ENCODE measurements at regions not wholly inside any gene's neighbourhood (a gene's known extent, or its start where the extent isn't known, plus 50 kb on each side); places are given as distances from the start of the nearest gene placed in this dataset.
"Not testable (repeated sequence)": the region's sequence is repeated elsewhere in the genome, so short reads cannot be mapped to it uniquely, and the experiment has no call there.

- WGBS, 2 donors = 94 to 96% methylated on average over 2 of the region's 2 CpGs
- no peaks in the 10 kb centered on the region for H3K9me3 ChIP-seq
- H3K4me1 ChIP-seq = peaks cover 11 to 23% (median 19%) of the 10 kb centered on the region in 4 donors
- TF ChIP-seq EP300 (IDR thresholded peaks at IDR 0.05) (no peak), CTCF (IDR thresholded peaks at IDR 0.05) (no peak), POLR2A (IDR thresholded peaks at IDR 0.05) (no peak), POLR2AphosphoS5 (IDR thresholded peaks at IDR 0.05) (no peak)
- H3K27me3 ChIP-seq = no peaks in the 10 kb centered on the region
- no peak overlapping the region for H3K27ac ChIP-seq
- DNase-seq (no peak), ATAC-seq (ENCODE audit: low FRiP score in 2 of 2) (no peak)
- H3K4me3 ChIP-seq = no peak overlapping the region
- no peaks in the 10 kb centered on the region for H3K36me3 ChIP-seq
Observed at GRCh38 chr1:244306544-244306943, 145.2 kb downstream of the ADSS2 start.

- ATAC-seq (ENCODE audit: low FRiP score in 2 of 2); H3K36me3 ChIP-seq; H3K9me3 ChIP-seq; H3K27ac ChIP-seq; H3K4me1 ChIP-seq; DNase-seq; H3K27me3 ChIP-seq; H3K4me3 ChIP-seq: not testable (repeated sequence)
- WGBS, 2 donors = 75 to 90% methylated on average over 4 of the region's 4 CpGs
Observed at GRCh38 chr1:244309191-244309590, 142.5 kb downstream of the ADSS2 start.

- ATAC-seq (ENCODE audit: low FRiP score in 2 of 2) (peak in 1 of 2 donors; percentile 9), DNase-seq (peak in 1 of 2 donors; percentile 32)
- peak overlapping the region in 1 of 4 donors; percentile 30 for H3K27ac ChIP-seq
Observed at GRCh38 chr1:244311784-244312532, 139.8 kb downstream of the ADSS2 start.

GRCh38 chr1:244313346-244313745 is 138.4 kb downstream of the ADSS2 start:
- Histone ChIP-seq H3K4me3 (no peak overlapping the region), H3K27ac (no peak overlapping the region), H3K9me3 (no peaks in the 10 kb centered on the region), H3K4me1 (peaks cover 0 to 4% (median 0%) of the 10 kb centered on the region in 4 donors), H3K27me3 (no peaks in the 10 kb centered on the region), H3K36me3 (no peaks in the 10 kb centered on the region)
- WGBS, 2 donors = 86 to 88% methylated on average over 9 of the region's 9 CpGs
- TF ChIP-seq POLR2AphosphoS5 (IDR thresholded peaks at IDR 0.05) (no peak), POLR2A (IDR thresholded peaks at IDR 0.05) (no peak), EP300 (IDR thresholded peaks at IDR 0.05) (no peak), CTCF (IDR thresholded peaks at IDR 0.05) (no peak)
- ATAC-seq (ENCODE audit: low FRiP score in 2 of 2) = peak in 1 of 2 donors; percentile 82
- peak in 1 of 2 donors; percentile 40 for DNase-seq

More at GRCh38 chr1:244311784-244312532, 139.8 kb downstream of the ADSS2 start:
- Histone ChIP-seq H3K4me1 (no peaks in the 10 kb centered on the region), H3K4me3 (no peak overlapping the region), H3K36me3 (no peaks in the 10 kb centered on the region), H3K9me3 (no peaks in the 10 kb centered on the region), H3K27me3 (no peaks in the 10 kb centered on the region)
- no peak for TF ChIP-seq POLR2AphosphoS5 (IDR thresholded peaks at IDR 0.05)
- no peak for TF ChIP-seq POLR2A (IDR thresholded peaks at IDR 0.05)
- TF ChIP-seq EP300 (IDR thresholded peaks at IDR 0.05) = no peak
- TF ChIP-seq CTCF (IDR thresholded peaks at IDR 0.05) = no peak
- WGBS, 2 donors = 88 to 92% methylated on average over 16 to 18 of the region's 18 CpGs

GRCh38 chr1:244314921-244315559 is 136.7 kb downstream of the ADSS2 start:
- TF ChIP-seq EP300 (IDR thresholded peaks at IDR 0.05) = no peak
- no peak for TF ChIP-seq POLR2A (IDR thresholded peaks at IDR 0.05)
- no peak for TF ChIP-seq CTCF (IDR thresholded peaks at IDR 0.05)
- TF ChIP-seq POLR2AphosphoS5 (IDR thresholded peaks at IDR 0.05) = no peak
- ATAC-seq (ENCODE audit: low FRiP score in 2 of 2) (no peak), DNase-seq (no peak)
- H3K27ac ChIP-seq = no peak overlapping the region
- H3K4me1 ChIP-seq = peaks cover 0 to 4% (median 3%) of the 10 kb centered on the region in 4 donors
- H3K4me3 ChIP-seq = no peak overlapping the region
- H3K9me3 ChIP-seq = no peaks in the 10 kb centered on the region
- no peaks in the 10 kb centered on the region for H3K36me3 ChIP-seq
- WGBS, 2 donors = 63 to 74% methylated on average over 8 of the region's 8 CpGs
- H3K27me3 ChIP-seq = no peaks in the 10 kb centered on the region

Data from upper lobe of left lung (tissue), 6 donors.